ENCODE measurements at regions not wholly inside any gene's neighbourhood (a gene's known extent, or its start where the extent isn't known, plus 50 kb on each side); places are given as distances from the start of the nearest gene placed in this dataset.

GRCh38 chr17:69879576-69879975, 195.4 kb upstream of the KCNJ16 start:
- POLR2A ChIA-PET = no interaction called here
- Histone ChIP-seq H3K27me3 (ENCODE audit: control insufficient read depth in 1 of 2, insufficient read depth in 2 of 2, low read length in 2 of 2) (no peaks in the 10 kb centered on the region), H3K79me2 (ENCODE audit: insufficient read depth, low read length) (no peaks in the 10 kb centered on the region), H3K36me3 (replicated peaks in 1 of 2; ENCODE audit: control insufficient read depth in 1 of 2, insufficient read depth in 2 of 2, low read length in 2 of 2) (no peaks in the 10 kb centered on the region), H3K4me1 (ENCODE audit: insufficient read depth, low read length) (no peaks in the 10 kb centered on the region), H3K4me3 (replicated peaks in 1 of 3; ENCODE audit: insufficient read depth in 1 of 3, low read depth in 2 of 3, low read length in 3 of 3) (no peak overlapping the region), H3K27ac (ENCODE audit: extremely low read length, insufficient read depth, low read length) (no peak overlapping the region), H3K9me3 (ENCODE audit: low read length) (peaks cover 86% of the 10 kb centered on the region), H3K4me2 (ENCODE audit: low read depth, low read length) (no peak overlapping the region), H4K20me1 (ENCODE audit: insufficient read depth, low read length) (no peaks in the 10 kb centered on the region), H2AFZ (ENCODE audit: low read length) (no peak overlapping the region), H3K9ac (ENCODE audit: insufficient read depth, low read depth, low read length) (no peak overlapping the region)
- intact Hi-C loops (cut with micrococcal nuclease; ENCODE audit: unreplicated experiment) (no loop called here), in situ Hi-C loops (cut with HindIII; ENCODE audit: extremely low pct_ligation_motif_present, low pct_unique_long_range_greater_than_20kb) (loop anchor here (25.0 kb wide), 1 partner anchor 92 kb away; no protein-coding TSS in a partner anchor)
- FAIRE-seq (no peak), DNase-seq (ENCODE audit: low spot score) (no peak), ATAC-seq (no peak)
- WGBS (ENCODE audit: low lambda C conversion rate) = 2% methylated on average over 1 of the region's 1 CpG
- TF ChIP-seq NCOA1 (CRISPR knock-in tag; IDR thresholded peaks at IDR 0.05) (no peak), BCL3 (CRISPR knock-in tag; IDR thresholded peaks at IDR 0.05) (no peak), ZNF280B (CRISPR knock-in tag; IDR thresholded peaks at IDR 0.05; ENCODE audit: borderline replicate concordance) (no peak), MAFF (IDR thresholded peaks at IDR 0.05; ENCODE audit: low read depth, low read length) (peak; percentile 81), MAFK (conservative IDR thresholded peaks at IDR 0.05 in 1 of 2, IDR thresholded peaks at IDR 0.05 in 1 of 2; ENCODE audit: low read length in 2 of 2) (peak; percentile 63 to 87)
- CTCF ChIA-PET (ENCODE audit: low intra/inter-chr PET ratio, low total read pairs) = no interaction called here
- no TSS peak for BruUV-seq (replicated peaks)

GRCh38 chr17:69880591-69881112, 194.4 kb upstream of the KCNJ16 start:
- no peak overlapping the region for H3K9ac ChIP-seq (ENCODE audit: insufficient read depth, low read depth, low read length)
- FAIRE-seq (no peak), DNase-seq (ENCODE audit: low spot score) (no peak), ATAC-seq (no peak)
- H3K79me2 ChIP-seq (ENCODE audit: insufficient read depth, low read length) = no peaks in the 10 kb centered on the region
- peaks cover 86% of the 10 kb centered on the region for H3K9me3 ChIP-seq (ENCODE audit: low read length)
- CTCF ChIA-PET (ENCODE audit: low intra/inter-chr PET ratio, low total read pairs) = no interaction called here
- TF ChIP-seq ZNF331 (CRISPR knock-in tag; IDR thresholded peaks at IDR 0.05) (no peak), RARA (CRISPR knock-in tag; IDR thresholded peaks at IDR 0.05) (no peak), ZNF431 (CRISPR knock-in tag; IDR thresholded peaks at IDR 0.05; ENCODE audit: borderline replicate concordance, low read depth) (no peak), EEA1 (CRISPR knock-in tag; IDR thresholded peaks at IDR 0.05; ENCODE audit: borderline replicate concordance) (no peak), MLLT10 (CRISPR knock-in tag; IDR thresholded peaks at IDR 0.05) (no peak), ZNF20 (CRISPR knock-in tag; IDR thresholded peaks at IDR 0.05) (no peak), ZNF607 (CRISPR knock-in tag; IDR thresholded peaks at IDR 0.05; ENCODE audit: borderline replicate concordance) (no peak), BRD4 (CRISPR knock-in tag; IDR thresholded peaks at IDR 0.05) (no peak), ZNF619 (CRISPR knock-in tag; IDR thresholded peaks at IDR 0.05) (no peak), ELF1 (CRISPR knock-in tag; IDR thresholded peaks at IDR 0.05) (no peak), CBX1 (IDR thresholded peaks at IDR 0.05; ENCODE audit: low read depth) (no peak)
- H4K20me1 ChIP-seq (ENCODE audit: insufficient read depth, low read length) = no peaks in the 10 kb centered on the region
- in situ Hi-C loops (cut with HindIII; ENCODE audit: extremely low pct_ligation_motif_present, low pct_unique_long_range_greater_than_20kb) = loop anchor here (25.0 kb wide), 1 partner anchor 93 kb away; no protein-coding TSS in a partner anchor
- H3K27ac ChIP-seq (ENCODE audit: extremely low read length, insufficient read depth, low read length) = no peak overlapping the region
- H2AFZ ChIP-seq (ENCODE audit: low read length) = no peak overlapping the region
- no TSS peak for BruUV-seq (replicated peaks)
- H3K4me3 ChIP-seq (replicated peaks in 1 of 3; ENCODE audit: insufficient read depth in 1 of 3, low read depth in 2 of 3, low read length in 3 of 3) = no peak overlapping the region
- no peak overlapping the region for H3K4me2 ChIP-seq (ENCODE audit: low read depth, low read length)
- intact Hi-C loops (cut with micrococcal nuclease; ENCODE audit: unreplicated experiment) = no loop called here
- H3K27me3 ChIP-seq (ENCODE audit: control insufficient read depth in 1 of 2, insufficient read depth in 2 of 2, low read length in 2 of 2) = no peaks in the 10 kb centered on the region
- 3% methylated on average over 4 of the region's 4 CpGs for WGBS (ENCODE audit: low lambda C conversion rate)
- POLR2A ChIA-PET = no interaction called here
- no peaks in the 10 kb centered on the region for H3K4me1 ChIP-seq (ENCODE audit: insufficient read depth, low read length)
- H3K36me3 ChIP-seq (replicated peaks in 1 of 2; ENCODE audit: control insufficient read depth in 1 of 2, insufficient read depth in 2 of 2, low read length in 2 of 2) = no peaks in the 10 kb centered on the region

Measured in HepG2 (cell line).